GM18517 (cell line): ENCODE measurements at regions not wholly inside any gene's neighbourhood (a gene's known extent, or its start where the extent isn't known, plus 50 kb on each side); places are given as distances from the start of the nearest gene placed in this dataset.
"Not testable (repeated sequence)": the region's sequence is repeated elsewhere in the genome, so short reads cannot be mapped to it uniquely, and the experiment has no call there.

Experiments
- ATAC-seq: cut with Tn5 transposase; IDR thresholded peaks from one replicate; pipeline ENCODE4 v1.9.1; 2021; ENCODE audit warnings: mild to moderate bottlenecking, moderate library complexity; ENCODE audit not compliant: unreplicated experiment

- ATAC-seq = peak; percentile 80
Observed at GRCh38 chr4:123624959-123625358, 228.4 kb downstream of the SPRY1 start.

GRCh38 chr4:123628288-123628687 is 231.7 kb downstream of the SPRY1 start:
- ATAC-seq = no peak

GRCh38 chr4:123631786-123632692 is 235.4 kb downstream of the SPRY1 start:
- ATAC-seq = no peak

- no peak for ATAC-seq
Observed at GRCh38 chr4:123632693-123633030, 236.1 kb downstream of the SPRY1 start.

- ATAC-seq = no peak
Observed at GRCh38 chr4:123638834-123639233, 242.2 kb downstream of the SPRY1 start.

- no peak for ATAC-seq
Observed at GRCh38 chr4:123640271-123640670, 243.7 kb downstream of the SPRY1 start.

- ATAC-seq = no peak
Observed at GRCh38 chr4:123640824-123641223, 244.2 kb downstream of the SPRY1 start.

GRCh38 chr4:123643691-123644090 is 247.1 kb downstream of the SPRY1 start:
- ATAC-seq = no peak

- ATAC-seq = peak; percentile 96
Observed at GRCh38 chr4:123649250-123649644, 252.7 kb downstream of the SPRY1 start.

GRCh38 chr4:123649645-123650391 is 253.2 kb downstream of the SPRY1 start:
- peak; percentile 39 for ATAC-seq

GRCh38 chr4:123651066-123651465 is 254.5 kb downstream of the SPRY1 start:
- no peak for ATAC-seq

- no peak for ATAC-seq
Observed at GRCh38 chr4:123651536-123652180, 255.1 kb downstream of the SPRY1 start.

GRCh38 chr4:123652476-123652875 is 255.9 kb downstream of the SPRY1 start:
- no peak for ATAC-seq

GRCh38 chr4:123653236-123653635 is 256.6 kb downstream of the SPRY1 start:
- ATAC-seq = no peak

- not testable (repeated sequence) for ATAC-seq
Observed at GRCh38 chr4:123656746-123657294, 260.2 kb downstream of the SPRY1 start.

GRCh38 chr4:123657606-123658005 is 261.0 kb downstream of the SPRY1 start:
- not testable (repeated sequence) for ATAC-seq

- ATAC-seq = no peak
Observed at GRCh38 chr4:123659262-123659661, 262.7 kb downstream of the SPRY1 start.

GRCh38 chr4:123659730-123660129 is 263.1 kb downstream of the SPRY1 start:
- ATAC-seq = no peak

- no peak for ATAC-seq
Observed at GRCh38 chr4:123661080-123661737, 264.6 kb downstream of the SPRY1 start.

- ATAC-seq = no peak
Observed at GRCh38 chr4:123662827-123663226, 266.2 kb downstream of the SPRY1 start.

- no peak for ATAC-seq
Observed at GRCh38 chr4:123666486-123666885, 269.9 kb downstream of the SPRY1 start.
